Neural progenitor cell (in vitro differentiated cells): ENCODE measurements at regions not wholly inside any gene's neighbourhood (a gene's known extent, or its start where the extent isn't known, plus 50 kb on each side); places are given as distances from the start of the nearest gene placed in this dataset.
A peak's percentile ranks its signal among the peaks of the same experiment; 100 is the strongest.

Experiments used
- DNase-seq: peaks from one replicate; pipeline ENCODE4 v3.0.0-alpha.2; 2016; ENCODE audit warnings: low spot score
- H2AFZ ChIP-seq: fragments of 200-600 bp; sonication (generic); replicated peaks from 2 replicates; pipeline ENCODE4 v1.6.1; 2016; ENCODE audit warnings: antibody characterized with exemption
- H3F3A ChIP-seq: fragments of 200-600 bp; sonication (generic); 2 replicates; pipeline ENCODE4 v1.6.1; 2016; ENCODE audit warnings: antibody characterized with exemption, low read depth
- H3K27ac ChIP-seq: fragments of 200-600 bp; sonication (generic); 2 replicates; pipeline ENCODE4 v1.5.1; 2016; ENCODE audit warnings: mild to moderate bottlenecking
- H3K27me3 ChIP-seq: fragments of 200-600 bp; sonication (generic); 2 replicates; pipeline ENCODE4 v1.6.1; 2016; ENCODE audit warnings: mild to moderate bottlenecking, moderate library complexity
- H3K36me3 ChIP-seq: fragments of 200-600 bp; sonication (generic); 2 replicates; pipeline ENCODE4 v1.5.1; 2016
- H3K4me1 ChIP-seq: fragments of 200-600 bp; sonication (generic); 2 replicates; pipeline ENCODE4 v1.6.1; 2016; ENCODE audit warnings: mixed run types
- H3K4me2 ChIP-seq: fragments of 200-600 bp; sonication (generic); 2 replicates; pipeline ENCODE4 v1.6.1; 2016
- H3K4me3 ChIP-seq: fragments of 200-600 bp; sonication (generic); 2 replicates; pipeline ENCODE4 v1.5.1; 2016
- H3K79me2 ChIP-seq: fragments of 200-600 bp; sonication (generic); 2 replicates; pipeline ENCODE4 v1.6.1; 2016; ENCODE audit warnings: low read depth
- H3K9ac ChIP-seq: fragments of 200-600 bp; sonication (generic); 2 replicates; pipeline ENCODE4 v1.6.1; 2016
- H3K9me3 ChIP-seq: fragments of 200-600 bp; sonication (generic); 2 replicates; pipeline ENCODE4 v1.5.1; 2016; ENCODE audit warnings: low read depth
- H4K20me1 ChIP-seq: fragments of 200-600 bp; sonication (generic); 2 replicates; pipeline ENCODE4 v1.6.1; 2016; ENCODE audit warnings: low read depth
- H3K27ac Mint-ChIP-seq: 3 replicates; pipeline ENCODE4 v1.8.0; 2021; ENCODE audit warnings: mixed read lengths
- H3K27me3 Mint-ChIP-seq: 2 replicates; pipeline ENCODE4 v1.8.0; 2022; ENCODE audit warnings: low read depth, mild to moderate bottlenecking, inconsistent platforms, moderate library complexity, mixed read lengths; ENCODE audit not compliant: insufficient read depth
- H3K36me3 Mint-ChIP-seq: 3 replicates; pipeline ENCODE4 v1.8.0; 2021; ENCODE audit warnings: mixed read lengths
- H3K4me1 Mint-ChIP-seq: 3 replicates; pipeline ENCODE4 v1.8.0; 2021; ENCODE audit warnings: mixed read lengths
- H3K4me3 Mint-ChIP-seq: 3 replicates; pipeline ENCODE4 v1.8.0; 2021; ENCODE audit warnings: mild to moderate bottlenecking, moderate library complexity, mixed read lengths
- H3K9me3 Mint-ChIP-seq: 3 replicates; pipeline ENCODE4 v1.8.0; 2020; ENCODE audit warnings: mixed read lengths
- EZH2 ChIP-seq: fragments of 200-600 bp; sonication (generic); IDR thresholded peaks from 2 replicates; pipeline ENCODE4 v1.6.1; 2017; ENCODE audit warnings: antibody characterized with exemption, mild to moderate bottlenecking, moderate library complexity
- EZH2phosphoT487 ChIP-seq: fragments of 200-600 bp; sonication (generic); IDR thresholded peaks from 2 replicates; pipeline ENCODE4 v1.6.1; 2017; ENCODE audit warnings: antibody characterized with exemption
- TF ChIP-seq, protein P1 (sequence below): fragments of 200-600 bp; sonication (generic); IDR thresholded peaks from 2 replicates; pipeline ENCODE4 v1.5.1; 2017; ENCODE audit warnings: antibody characterized with exemption, mild to moderate bottlenecking

DNA sequence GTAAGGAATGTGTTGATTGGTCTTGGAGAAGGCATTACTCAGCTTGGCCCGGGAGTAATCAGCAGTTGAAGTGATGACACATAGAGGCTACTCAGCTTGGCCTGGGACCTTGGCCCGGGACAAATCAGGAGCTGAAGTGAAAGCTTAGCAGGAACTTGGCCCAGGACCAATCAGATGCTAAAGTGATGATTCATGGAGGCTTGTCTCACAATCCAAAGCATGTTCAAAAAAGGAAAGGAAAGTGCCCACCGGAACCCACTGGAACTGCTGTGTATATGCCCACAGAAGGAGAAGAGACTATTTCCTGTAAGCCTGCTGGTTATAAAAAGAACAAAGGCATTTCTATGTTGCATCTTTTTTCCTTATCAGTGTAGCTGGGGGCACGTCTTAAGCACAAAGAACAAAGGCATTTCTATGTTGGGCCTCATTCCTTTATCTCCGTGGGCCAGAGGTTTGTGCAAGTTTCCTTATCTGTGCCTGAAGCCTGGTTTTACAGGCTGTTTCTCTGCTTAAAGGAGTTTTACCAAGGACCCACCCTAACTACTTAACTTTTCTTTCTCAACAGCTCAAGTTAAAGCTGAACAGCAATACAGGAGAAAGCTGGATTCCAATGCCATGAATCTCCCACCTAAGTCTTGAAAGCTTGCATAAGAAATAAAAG lies 1176.7 kb downstream of the NLGN4X start:
- no peaks in the 10 kb centered on the region for H3K4me1 ChIP-seq
- H3K4me3 ChIP-seq = no peak overlapping the region

GRCh38 chrX:5042563-5042962 lies 1186.1 kb downstream of the NLGN4X start:
- H3K27me3 Mint-ChIP-seq = no peaks in the 10 kb centered on the region
- no peaks in the 10 kb centered on the region for H3K27me3 ChIP-seq
- H3K36me3 ChIP-seq = no peaks in the 10 kb centered on the region
- H3K27ac ChIP-seq = no peak overlapping the region
- H3K27ac Mint-ChIP-seq = no peak overlapping the region
- no peak overlapping the region for H3K9ac ChIP-seq
- no peaks in the 10 kb centered on the region for H4K20me1 ChIP-seq
- H2AFZ ChIP-seq = no peak overlapping the region
- no peak overlapping the region for H3K4me3 ChIP-seq
- no peaks in the 10 kb centered on the region for H3F3A ChIP-seq
- TF ChIP-seq EZH2phosphoT487 (no peak), EZH2 (no peak)
- TF ChIP-seq, protein P1, sequence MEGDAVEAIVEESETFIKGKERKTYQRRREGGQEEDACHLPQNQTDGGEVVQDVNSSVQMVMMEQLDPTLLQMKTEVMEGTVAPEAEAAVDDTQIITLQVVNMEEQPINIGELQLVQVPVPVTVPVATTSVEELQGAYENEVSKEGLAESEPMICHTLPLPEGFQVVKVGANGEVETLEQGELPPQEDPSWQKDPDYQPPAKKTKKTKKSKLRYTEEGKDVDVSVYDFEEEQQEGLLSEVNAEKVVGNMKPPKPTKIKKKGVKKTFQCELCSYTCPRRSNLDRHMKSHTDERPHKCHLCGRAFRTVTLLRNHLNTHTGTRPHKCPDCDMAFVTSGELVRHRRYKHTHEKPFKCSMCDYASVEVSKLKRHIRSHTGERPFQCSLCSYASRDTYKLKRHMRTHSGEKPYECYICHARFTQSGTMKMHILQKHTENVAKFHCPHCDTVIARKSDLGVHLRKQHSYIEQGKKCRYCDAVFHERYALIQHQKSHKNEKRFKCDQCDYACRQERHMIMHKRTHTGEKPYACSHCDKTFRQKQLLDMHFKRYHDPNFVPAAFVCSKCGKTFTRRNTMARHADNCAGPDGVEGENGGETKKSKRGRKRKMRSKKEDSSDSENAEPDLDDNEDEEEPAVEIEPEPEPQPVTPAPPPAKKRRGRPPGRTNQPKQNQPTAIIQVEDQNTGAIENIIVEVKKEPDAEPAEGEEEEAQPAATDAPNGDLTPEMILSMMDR = no peak
- no peaks in the 10 kb centered on the region for H3K4me1 ChIP-seq
- no peaks in the 10 kb centered on the region for H3K36me3 Mint-ChIP-seq
- no peaks in the 10 kb centered on the region for H3K4me1 Mint-ChIP-seq
- no peak for DNase-seq
- no peaks in the 10 kb centered on the region for H3K9me3 Mint-ChIP-seq
- H3K9me3 ChIP-seq = no peaks in the 10 kb centered on the region
- no peak overlapping the region for H3K4me3 Mint-ChIP-seq
- no peak overlapping the region for H3K4me2 ChIP-seq
- no peaks in the 10 kb centered on the region for H3K79me2 ChIP-seq

More for the DNA sequence above, 1176.7 kb downstream of the NLGN4X start:
- Histone ChIP-seq H3K9ac (no peak overlapping the region), H3K27me3 (no peaks in the 10 kb centered on the region), H4K20me1 (no peaks in the 10 kb centered on the region), H3K79me2 (no peaks in the 10 kb centered on the region), H3K9me3 (no peaks in the 10 kb centered on the region), H3K36me3 (no peaks in the 10 kb centered on the region), H3F3A (no peaks in the 10 kb centered on the region), H2AFZ (peak overlapping the region; percentile 32), H3K27ac (no peak overlapping the region), H3K4me2 (no peak overlapping the region)
- no peak overlapping the region for H3K27ac Mint-ChIP-seq
- H3K4me3 Mint-ChIP-seq = no peak overlapping the region
- no peak for TF ChIP-seq EZH2phosphoT487
- H3K4me1 Mint-ChIP-seq = no peaks in the 10 kb centered on the region
- H3K27me3 Mint-ChIP-seq = no peaks in the 10 kb centered on the region
- no peaks in the 10 kb centered on the region for H3K9me3 Mint-ChIP-seq
- DNase-seq = no peak
- no peaks in the 10 kb centered on the region for H3K36me3 Mint-ChIP-seq

DNA sequence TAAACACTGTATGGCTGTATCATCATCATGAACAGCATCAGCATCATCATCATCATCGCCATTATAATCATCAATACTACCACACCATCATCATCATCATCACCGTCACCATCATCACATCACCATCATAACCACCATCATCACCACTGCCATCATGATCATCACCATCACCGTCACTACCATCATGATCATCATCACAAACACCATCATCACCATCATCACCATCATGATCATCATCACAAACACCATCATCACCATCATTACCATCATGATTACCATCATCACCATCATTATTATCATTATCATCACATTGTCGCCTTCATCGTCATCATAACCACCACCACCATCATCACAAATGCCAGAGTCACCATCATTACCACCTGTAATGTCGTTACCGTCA lies 1196.9 kb downstream of the NLGN4X start:
- H3K4me3 Mint-ChIP-seq = no peak overlapping the region
- H3F3A ChIP-seq = no peaks in the 10 kb centered on the region
- H4K20me1 ChIP-seq = no peaks in the 10 kb centered on the region
- H3K4me3 ChIP-seq = no peak overlapping the region
- H3K4me2 ChIP-seq = no peak overlapping the region
- no peaks in the 10 kb centered on the region for H3K36me3 Mint-ChIP-seq
- no peak for DNase-seq
- no peaks in the 10 kb centered on the region for H3K36me3 ChIP-seq
- no peaks in the 10 kb centered on the region for H3K27me3 ChIP-seq
- TF ChIP-seq, protein P1 = no peak
- TF ChIP-seq EZH2 (no peak), EZH2phosphoT487 (no peak)
- H3K79me2 ChIP-seq = no peaks in the 10 kb centered on the region
- no peak overlapping the region for H3K27ac Mint-ChIP-seq
- H3K27ac ChIP-seq = no peak overlapping the region
- H3K4me1 Mint-ChIP-seq = no peaks in the 10 kb centered on the region
- H3K27me3 Mint-ChIP-seq = peaks cover 6% of the 10 kb centered on the region
- H2AFZ ChIP-seq = no peak overlapping the region
- no peaks in the 10 kb centered on the region for H3K9me3 Mint-ChIP-seq
- H3K4me1 ChIP-seq = no peaks in the 10 kb centered on the region
- no peaks in the 10 kb centered on the region for H3K9me3 ChIP-seq
- H3K9ac ChIP-seq = no peak overlapping the region

DNA sequence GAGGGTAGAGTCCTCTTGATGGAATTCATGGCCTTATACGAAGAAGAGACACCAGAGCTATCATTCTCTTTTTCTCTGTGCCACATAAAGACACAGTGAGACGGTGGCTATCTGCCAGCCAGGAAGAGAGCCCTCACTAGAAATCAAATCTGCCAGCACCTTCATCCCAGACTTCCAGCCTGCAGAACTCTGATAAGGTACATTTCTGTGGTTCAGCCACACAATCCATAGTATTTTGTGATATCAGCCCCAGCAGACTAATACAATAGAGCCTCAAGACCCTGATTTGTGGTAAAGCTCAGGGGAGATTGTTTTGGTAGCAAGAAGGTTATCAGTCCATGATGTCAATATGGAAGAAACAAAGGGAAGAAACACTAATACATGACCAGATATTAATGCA lies 1213.2 kb downstream of the NLGN4X start:
- H3K9ac ChIP-seq = no peak overlapping the region
- no peaks in the 10 kb centered on the region for H3K9me3 ChIP-seq
- no peaks in the 10 kb centered on the region for H3K9me3 Mint-ChIP-seq
- H3K4me3 ChIP-seq = no peak overlapping the region
- no peak overlapping the region for H3K4me2 ChIP-seq
- no peak for DNase-seq
- H3K27ac Mint-ChIP-seq = no peak overlapping the region
- H3K4me1 ChIP-seq = no peaks in the 10 kb centered on the region
- H3K79me2 ChIP-seq = no peaks in the 10 kb centered on the region
- no peaks in the 10 kb centered on the region for H3K36me3 ChIP-seq
- no peaks in the 10 kb centered on the region for H3K27me3 ChIP-seq
- no peak overlapping the region for H3K4me3 Mint-ChIP-seq
- H3K27ac ChIP-seq = no peak overlapping the region
- H4K20me1 ChIP-seq = no peaks in the 10 kb centered on the region
- H3K36me3 Mint-ChIP-seq = no peaks in the 10 kb centered on the region
- no peaks in the 10 kb centered on the region for H3K27me3 Mint-ChIP-seq
- no peaks in the 10 kb centered on the region for H3K4me1 Mint-ChIP-seq
- no peak overlapping the region for H2AFZ ChIP-seq
- no peaks in the 10 kb centered on the region for H3F3A ChIP-seq
- TF ChIP-seq, protein P1 = no peak
- TF ChIP-seq EZH2 (no peak), EZH2phosphoT487 (no peak)
